ENCODE measurements at regions not wholly inside any gene's neighbourhood (a gene's known extent, or its start where the extent isn't known, plus 50 kb on each side); places are given as distances from the start of the nearest gene placed in this dataset.

DNA sequence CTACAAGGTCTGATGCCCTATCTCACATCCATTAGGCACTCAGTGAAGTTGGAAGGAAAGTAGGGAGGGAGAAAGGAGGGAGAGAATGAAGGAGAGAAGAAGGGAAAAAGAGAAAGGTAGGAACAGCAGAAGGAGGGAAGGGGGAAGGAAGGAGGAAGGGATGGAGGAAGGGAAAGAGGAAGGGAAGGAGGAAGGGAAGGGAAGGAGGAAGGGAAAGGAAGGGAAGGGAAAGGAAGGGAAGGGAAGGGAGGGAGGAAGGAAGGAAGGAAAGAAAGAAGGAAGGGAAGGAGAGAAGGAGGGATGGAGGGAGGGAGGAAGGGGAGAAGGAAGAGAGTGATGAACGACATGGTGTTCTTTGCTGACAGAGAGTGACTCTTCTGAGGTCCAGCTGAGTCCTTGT lies 468.9 kb upstream of the MYT1L start:
- TF ChIP-seq RAD21 (IDR thresholded peaks at IDR 0.05; ENCODE audit: low read depth), result no peak
- no peak for TF ChIP-seq CBX3 (IDR thresholded peaks at IDR 0.05; ENCODE audit: low read depth)
- no peak for TF ChIP-seq ZNF274 (IDR thresholded peaks at IDR 0.05; ENCODE audit: low read depth, low read length)
- TF ChIP-seq, protein P1, sequence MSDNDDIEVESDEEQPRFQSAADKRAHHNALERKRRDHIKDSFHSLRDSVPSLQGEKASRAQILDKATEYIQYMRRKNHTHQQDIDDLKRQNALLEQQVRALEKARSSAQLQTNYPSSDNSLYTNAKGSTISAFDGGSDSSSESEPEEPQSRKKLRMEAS (IDR thresholded peaks at IDR 0.05), result no peak
- TF ChIP-seq EZH2 (IDR thresholded peaks at IDR 0.05), result no peak
- BruUV-seq (replicated peaks), result no TSS peak
- H3K36me3 ChIP-seq (ENCODE audit: control insufficient read depth in 1 of 2, insufficient read depth in 2 of 2, low read length in 2 of 2), result no peaks in the 10 kb centered on the region
- ChIA-PET CTCF (no interaction called here), RAD21 (ENCODE audit: low non-redundant PET in 1 of 2, low total read pairs in 2 of 2, uncharacterized antibody in 2 of 2, unreplicated experiment in 2 of 2) (no interaction called here), POLR2A (no interaction called here)
- H3K9me2 ChIP-seq (ENCODE audit: insufficient read depth), result no peaks in the 10 kb centered on the region
- no peak overlapping the region for H3K4me3 ChIP-seq (replicated peaks in 1 of 2; ENCODE audit: low read depth in 1 of 2, low read length in 2 of 2)
- H3K4me1 ChIP-seq (ENCODE audit: control insufficient read depth in 1 of 2, insufficient read depth in 2 of 2, low read length in 2 of 2), result no peaks in the 10 kb centered on the region
- no peaks in the 10 kb centered on the region for H3K79me2 ChIP-seq (ENCODE audit: insufficient read depth, low read length)
- no peaks in the 10 kb centered on the region for H4K20me1 ChIP-seq (ENCODE audit: insufficient read depth)
- H3K27me3 ChIP-seq (ENCODE audit: insufficient read depth, low read length), result peaks cover 21% of the 10 kb centered on the region
- no peaks in the 10 kb centered on the region for H3K9me3 ChIP-seq (ENCODE audit: control insufficient read depth in 1 of 2, insufficient read depth in 1 of 2, low read depth in 1 of 2, low read length in 2 of 2)
- H2AFZ ChIP-seq (ENCODE audit: low read depth, low read length, poor library complexity, severe bottlenecking), result no peak overlapping the region
- no peak overlapping the region for H3K27ac ChIP-seq (ENCODE audit: low read depth, low read length)
- H3K9ac ChIP-seq (ENCODE audit: low read length), result no peak overlapping the region
- no peak for ATAC-seq
- no peak for DNase-seq (ENCODE audit: low read depth, low spot score)
- intact Hi-C loops (cut with micrococcal nuclease), result no loop called here
- H3K4me2 ChIP-seq (ENCODE audit: low read length), result no peak overlapping the region

DNA sequence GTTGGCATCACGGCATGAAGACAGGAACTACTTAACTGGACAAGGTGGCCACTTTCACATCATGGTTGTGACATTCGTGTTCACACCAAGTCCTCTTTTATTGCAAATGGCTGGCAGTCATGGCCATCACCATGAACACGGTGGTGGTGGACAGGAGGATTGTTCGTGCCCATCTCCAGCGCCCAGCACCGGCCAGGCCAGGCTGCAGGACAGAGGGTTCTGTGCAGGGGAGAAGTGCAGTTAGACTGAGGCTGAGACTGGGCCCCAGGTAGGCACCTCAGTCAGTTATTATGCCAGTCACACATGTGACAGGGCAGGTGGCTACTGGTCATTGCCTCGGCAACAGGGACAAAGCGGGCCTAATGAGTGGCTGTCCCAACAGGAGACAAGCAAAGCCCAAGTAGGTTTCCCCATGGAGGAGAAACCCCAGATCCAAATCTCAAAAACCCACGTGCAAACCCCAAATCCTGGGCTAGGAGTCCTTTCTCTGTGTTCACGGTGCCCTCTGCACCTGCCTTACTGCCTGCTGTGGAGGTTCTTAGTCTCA lies 468.1 kb upstream of the MYT1L start:
- no peaks in the 10 kb centered on the region for H3K9me3 ChIP-seq (ENCODE audit: control insufficient read depth in 1 of 2, insufficient read depth in 1 of 2, low read depth in 1 of 2, low read length in 2 of 2)
- DNase-seq (ENCODE audit: low read depth, low spot score), result no peak
- TF ChIP-seq SRF (IDR thresholded peaks at IDR 0.05; ENCODE audit: low read depth) (no peak), SIN3A (IDR thresholded peaks at IDR 0.05; ENCODE audit: low read depth) (no peak), EGR1 (IDR thresholded peaks at IDR 0.05; ENCODE audit: low read depth) (no peak), EZH2 (IDR thresholded peaks at IDR 0.05) (no peak), ZNF274 (IDR thresholded peaks at IDR 0.05; ENCODE audit: low read depth, low read length) (no peak), EZH2phosphoT487 (IDR thresholded peaks at IDR 0.05; ENCODE audit: borderline replicate concordance) (no peak), CEBPB (IDR thresholded peaks at IDR 0.05; ENCODE audit: low read depth) (no peak)
- TF ChIP-seq, protein P2, sequence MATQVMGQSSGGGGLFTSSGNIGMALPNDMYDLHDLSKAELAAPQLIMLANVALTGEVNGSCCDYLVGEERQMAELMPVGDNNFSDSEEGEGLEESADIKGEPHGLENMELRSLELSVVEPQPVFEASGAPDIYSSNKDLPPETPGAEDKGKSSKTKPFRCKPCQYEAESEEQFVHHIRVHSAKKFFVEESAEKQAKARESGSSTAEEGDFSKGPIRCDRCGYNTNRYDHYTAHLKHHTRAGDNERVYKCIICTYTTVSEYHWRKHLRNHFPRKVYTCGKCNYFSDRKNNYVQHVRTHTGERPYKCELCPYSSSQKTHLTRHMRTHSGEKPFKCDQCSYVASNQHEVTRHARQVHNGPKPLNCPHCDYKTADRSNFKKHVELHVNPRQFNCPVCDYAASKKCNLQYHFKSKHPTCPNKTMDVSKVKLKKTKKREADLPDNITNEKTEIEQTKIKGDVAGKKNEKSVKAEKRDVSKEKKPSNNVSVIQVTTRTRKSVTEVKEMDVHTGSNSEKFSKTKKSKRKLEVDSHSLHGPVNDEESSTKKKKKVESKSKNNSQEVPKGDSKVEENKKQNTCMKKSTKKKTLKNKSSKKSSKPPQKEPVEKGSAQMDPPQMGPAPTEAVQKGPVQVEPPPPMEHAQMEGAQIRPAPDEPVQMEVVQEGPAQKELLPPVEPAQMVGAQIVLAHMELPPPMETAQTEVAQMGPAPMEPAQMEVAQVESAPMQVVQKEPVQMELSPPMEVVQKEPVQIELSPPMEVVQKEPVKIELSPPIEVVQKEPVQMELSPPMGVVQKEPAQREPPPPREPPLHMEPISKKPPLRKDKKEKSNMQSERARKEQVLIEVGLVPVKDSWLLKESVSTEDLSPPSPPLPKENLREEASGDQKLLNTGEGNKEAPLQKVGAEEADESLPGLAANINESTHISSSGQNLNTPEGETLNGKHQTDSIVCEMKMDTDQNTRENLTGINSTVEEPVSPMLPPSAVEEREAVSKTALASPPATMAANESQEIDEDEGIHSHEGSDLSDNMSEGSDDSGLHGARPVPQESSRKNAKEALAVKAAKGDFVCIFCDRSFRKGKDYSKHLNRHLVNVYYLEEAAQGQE (IDR thresholded peaks at IDR 0.05; ENCODE audit: low read depth), result no peak
- TF ChIP-seq, protein P3, sequence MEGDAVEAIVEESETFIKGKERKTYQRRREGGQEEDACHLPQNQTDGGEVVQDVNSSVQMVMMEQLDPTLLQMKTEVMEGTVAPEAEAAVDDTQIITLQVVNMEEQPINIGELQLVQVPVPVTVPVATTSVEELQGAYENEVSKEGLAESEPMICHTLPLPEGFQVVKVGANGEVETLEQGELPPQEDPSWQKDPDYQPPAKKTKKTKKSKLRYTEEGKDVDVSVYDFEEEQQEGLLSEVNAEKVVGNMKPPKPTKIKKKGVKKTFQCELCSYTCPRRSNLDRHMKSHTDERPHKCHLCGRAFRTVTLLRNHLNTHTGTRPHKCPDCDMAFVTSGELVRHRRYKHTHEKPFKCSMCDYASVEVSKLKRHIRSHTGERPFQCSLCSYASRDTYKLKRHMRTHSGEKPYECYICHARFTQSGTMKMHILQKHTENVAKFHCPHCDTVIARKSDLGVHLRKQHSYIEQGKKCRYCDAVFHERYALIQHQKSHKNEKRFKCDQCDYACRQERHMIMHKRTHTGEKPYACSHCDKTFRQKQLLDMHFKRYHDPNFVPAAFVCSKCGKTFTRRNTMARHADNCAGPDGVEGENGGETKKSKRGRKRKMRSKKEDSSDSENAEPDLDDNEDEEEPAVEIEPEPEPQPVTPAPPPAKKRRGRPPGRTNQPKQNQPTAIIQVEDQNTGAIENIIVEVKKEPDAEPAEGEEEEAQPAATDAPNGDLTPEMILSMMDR (IDR thresholded peaks at IDR 0.05 in 2 of 3, conservative IDR thresholded peaks at IDR 0.05 in 1 of 3; ENCODE audit: borderline replicate concordance in 1 of 3, insufficient read depth in 1 of 3, low read depth in 2 of 3, low read length in 2 of 3), result no peak
- TF ChIP-seq, protein P4, sequence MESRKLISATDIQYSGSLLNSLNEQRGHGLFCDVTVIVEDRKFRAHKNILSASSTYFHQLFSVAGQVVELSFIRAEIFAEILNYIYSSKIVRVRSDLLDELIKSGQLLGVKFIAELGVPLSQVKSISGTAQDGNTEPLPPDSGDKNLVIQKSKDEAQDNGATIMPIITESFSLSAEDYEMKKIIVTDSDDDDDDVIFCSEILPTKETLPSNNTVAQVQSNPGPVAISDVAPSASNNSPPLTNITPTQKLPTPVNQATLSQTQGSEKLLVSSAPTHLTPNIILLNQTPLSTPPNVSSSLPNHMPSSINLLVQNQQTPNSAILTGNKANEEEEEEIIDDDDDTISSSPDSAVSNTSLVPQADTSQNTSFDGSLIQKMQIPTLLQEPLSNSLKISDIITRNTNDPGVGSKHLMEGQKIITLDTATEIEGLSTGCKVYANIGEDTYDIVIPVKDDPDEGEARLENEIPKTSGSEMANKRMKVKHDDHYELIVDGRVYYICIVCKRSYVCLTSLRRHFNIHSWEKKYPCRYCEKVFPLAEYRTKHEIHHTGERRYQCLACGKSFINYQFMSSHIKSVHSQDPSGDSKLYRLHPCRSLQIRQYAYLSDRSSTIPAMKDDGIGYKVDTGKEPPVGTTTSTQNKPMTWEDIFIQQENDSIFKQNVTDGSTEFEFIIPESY (IDR thresholded peaks at IDR 0.05; ENCODE audit: extremely low read depth, insufficient replicate concordance, low read length), result no peak
- no peaks in the 10 kb centered on the region for H3K79me2 ChIP-seq (ENCODE audit: insufficient read depth, low read length)
- H3K36me3 ChIP-seq (ENCODE audit: control insufficient read depth in 1 of 2, insufficient read depth in 2 of 2, low read length in 2 of 2), result no peaks in the 10 kb centered on the region
- POLR2A ChIA-PET, result no interaction called here
- CTCF ChIA-PET, result no interaction called here
- H3K27ac ChIP-seq (ENCODE audit: low read depth, low read length), result no peak overlapping the region
- RAD21 ChIA-PET (ENCODE audit: low non-redundant PET in 1 of 2, low total read pairs in 2 of 2, uncharacterized antibody in 2 of 2, unreplicated experiment in 2 of 2), result no interaction called here
- peaks cover 21% of the 10 kb centered on the region for H3K27me3 ChIP-seq (ENCODE audit: insufficient read depth, low read length)
- no peak overlapping the region for H3K4me2 ChIP-seq (ENCODE audit: low read length)
- H3K9ac ChIP-seq (ENCODE audit: low read length), result no peak overlapping the region
- H2AFZ ChIP-seq (ENCODE audit: low read depth, low read length, poor library complexity, severe bottlenecking), result no peak overlapping the region
- intact Hi-C loops (cut with micrococcal nuclease), result no loop called here
- no TSS peak for BruUV-seq (replicated peaks)
- no peaks in the 10 kb centered on the region for H3K4me1 ChIP-seq (ENCODE audit: control insufficient read depth in 1 of 2, insufficient read depth in 2 of 2, low read length in 2 of 2)
- H4K20me1 ChIP-seq (ENCODE audit: insufficient read depth), result no peaks in the 10 kb centered on the region
- no peak for ATAC-seq
- H3K9me2 ChIP-seq (ENCODE audit: insufficient read depth), result no peaks in the 10 kb centered on the region
- no peak overlapping the region for H3K4me3 ChIP-seq (replicated peaks in 1 of 2; ENCODE audit: low read depth in 1 of 2, low read length in 2 of 2)

Measured in HCT116 (cell line).